22Rv1 (cell line): ENCODE measurements at regions not wholly inside any gene's neighbourhood (a gene's known extent, or its start where the extent isn't known, plus 50 kb on each side); places are given as distances from the start of the nearest gene placed in this dataset.

ENCODE experiments used
- CTCF ChIP-seq: fragments of 450-650 bp; IDR thresholded peaks from 2 replicates; pipeline ENCODE4 v1.5.1; 2017; ENCODE audit warnings: mild to moderate bottlenecking
- ZFX ChIP-seq: fragments of 450-650 bp; IDR thresholded peaks from 2 replicates; pipeline ENCODE4 v1.6.1; 2017; ENCODE audit warnings: antibody characterized with exemption, borderline replicate concordance

- TF ChIP-seq CTCF, result no peak
- TF ChIP-seq ZFX, result no peak
These were observed 148.7 kb upstream of the KRR1 start for GRCh38 chr12:75660107-75660530.
